Choroid plexus epithelial cell (primary cell): ENCODE measurements at regions not wholly inside any gene's neighbourhood (a gene's known extent, or its start where the extent isn't known, plus 50 kb on each side); places are given as distances from the start of the nearest gene placed in this dataset.
A peak's percentile ranks its signal among the peaks of the same experiment; 100 is the strongest.
"Not testable (repeated sequence)": the region's sequence is repeated elsewhere in the genome, so short reads cannot be mapped to it uniquely, and the experiment has no call there.

Experiments
- DNase-seq: peaks from one replicate; pipeline ENCODE4 v3.0.0-alpha.2; 2010; ENCODE audit warnings: low read depth
- H3K4me3 ChIP-seq: 2 replicates; pipeline ENCODE4 v1.5.1; 2011; ENCODE audit warnings: low read depth, mild to moderate bottlenecking, control low read depth, low read length, moderate library complexity
- TF ChIP-seq, protein P1 (sequence below): conservative IDR thresholded peaks from 2 replicates; pipeline ENCODE4 v1.5.1; 2011; ENCODE audit warnings: low read depth, mild to moderate bottlenecking, control low read depth, inconsistent platforms, low read length, moderate library complexity

GRCh38 chr7:3135626-3136025, 92.0 kb upstream of the CARD11 start:
- H3K4me3 ChIP-seq = no peak overlapping the region
- TF ChIP-seq, protein P1, sequence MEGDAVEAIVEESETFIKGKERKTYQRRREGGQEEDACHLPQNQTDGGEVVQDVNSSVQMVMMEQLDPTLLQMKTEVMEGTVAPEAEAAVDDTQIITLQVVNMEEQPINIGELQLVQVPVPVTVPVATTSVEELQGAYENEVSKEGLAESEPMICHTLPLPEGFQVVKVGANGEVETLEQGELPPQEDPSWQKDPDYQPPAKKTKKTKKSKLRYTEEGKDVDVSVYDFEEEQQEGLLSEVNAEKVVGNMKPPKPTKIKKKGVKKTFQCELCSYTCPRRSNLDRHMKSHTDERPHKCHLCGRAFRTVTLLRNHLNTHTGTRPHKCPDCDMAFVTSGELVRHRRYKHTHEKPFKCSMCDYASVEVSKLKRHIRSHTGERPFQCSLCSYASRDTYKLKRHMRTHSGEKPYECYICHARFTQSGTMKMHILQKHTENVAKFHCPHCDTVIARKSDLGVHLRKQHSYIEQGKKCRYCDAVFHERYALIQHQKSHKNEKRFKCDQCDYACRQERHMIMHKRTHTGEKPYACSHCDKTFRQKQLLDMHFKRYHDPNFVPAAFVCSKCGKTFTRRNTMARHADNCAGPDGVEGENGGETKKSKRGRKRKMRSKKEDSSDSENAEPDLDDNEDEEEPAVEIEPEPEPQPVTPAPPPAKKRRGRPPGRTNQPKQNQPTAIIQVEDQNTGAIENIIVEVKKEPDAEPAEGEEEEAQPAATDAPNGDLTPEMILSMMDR = no peak
- no peak for DNase-seq

- DNase-seq = no peak
- TF ChIP-seq, protein P1 = no peak
- H3K4me3 ChIP-seq = no peak overlapping the region
Observed at GRCh38 chr7:3138206-3138605, 94.5 kb upstream of the CARD11 start.

DNA sequence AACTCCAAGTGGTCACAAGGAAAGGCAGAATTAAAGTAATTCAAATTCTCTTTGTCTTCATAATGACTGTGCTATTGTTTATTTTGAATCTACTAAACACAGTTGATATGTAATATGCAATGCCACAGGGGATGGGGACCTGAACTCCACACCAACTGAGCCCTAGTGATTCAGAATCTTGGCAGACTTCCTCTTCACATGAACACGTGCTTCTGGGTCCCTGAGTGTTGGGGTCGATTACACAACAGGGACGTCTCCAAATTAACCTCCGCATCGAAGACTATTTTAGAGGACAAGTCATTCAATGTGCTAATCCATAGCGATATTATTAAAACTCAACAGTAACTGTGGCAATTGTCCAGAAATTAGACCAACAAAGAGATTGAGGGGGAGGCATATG, 95.3 kb upstream of the CARD11 start:
- no peak overlapping the region for H3K4me3 ChIP-seq
- peak; percentile 34 for DNase-seq
- TF ChIP-seq, protein P1 = no peak

- TF ChIP-seq, protein P1 = no peak
Observed at GRCh38 chr7:3140834-3141233, 97.2 kb upstream of the CARD11 start.

DNA sequence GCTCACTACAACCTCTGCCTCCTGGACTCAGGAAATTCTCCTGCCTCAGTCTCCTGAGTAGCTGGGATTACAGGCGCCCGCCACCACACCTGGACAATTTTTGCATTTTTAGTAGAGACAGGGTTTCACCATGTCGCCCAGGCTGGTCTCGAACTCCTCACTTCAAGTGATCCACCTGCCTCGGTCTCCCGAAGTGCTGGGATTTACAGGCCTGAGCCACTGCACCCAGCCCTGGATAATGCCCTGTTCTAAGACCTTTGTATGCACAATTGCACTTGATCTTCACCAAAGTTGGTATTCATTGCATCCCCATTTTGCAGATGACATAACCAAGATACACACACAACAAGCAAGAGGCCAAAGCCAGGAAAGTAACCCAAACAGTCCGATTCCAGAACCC, 97.7 kb upstream of the CARD11 start:
- DNase-seq = no peak
- TF ChIP-seq, protein P1 = no peak
- H3K4me3 ChIP-seq = no peak overlapping the region

More at GRCh38 chr7:3140834-3141233, 97.2 kb upstream of the CARD11 start:
- H3K4me3 ChIP-seq = no peak overlapping the region
- no peak for DNase-seq

GRCh38 chr7:3143869-3144775, 100.5 kb upstream of the CARD11 start:
- TF ChIP-seq, protein P1 = no peak
- DNase-seq = no peak
- no peak overlapping the region for H3K4me3 ChIP-seq

DNA sequence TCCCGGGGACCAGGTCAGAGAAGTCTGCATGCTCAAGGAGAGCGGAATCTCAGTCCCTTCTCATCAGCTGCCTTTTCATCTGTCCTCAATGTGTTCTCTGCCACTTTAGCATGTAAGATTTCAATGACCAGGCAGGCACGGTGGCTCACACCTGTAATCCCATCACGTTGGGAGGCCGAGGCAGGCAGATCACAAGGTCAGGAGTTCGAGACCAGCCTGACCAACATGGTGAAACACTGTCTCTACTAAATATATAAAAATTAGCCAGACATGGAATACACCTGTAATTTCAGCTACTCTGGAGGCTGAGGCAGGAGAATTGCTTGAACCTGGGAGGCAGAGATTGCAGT, 101.1 kb upstream of the CARD11 start:
- H3K4me3 ChIP-seq, DNase-seq: not testable (repeated sequence)
